Trophoblast cell (in vitro differentiated cells and primary cell): ENCODE measurements at regions not wholly inside any gene's neighbourhood (a gene's known extent, or its start where the extent isn't known, plus 50 kb on each side); places are given as distances from the start of the nearest gene placed in this dataset.
"Not testable (repeated sequence)": the region's sequence is repeated elsewhere in the genome, so short reads cannot be mapped to it uniquely, and the experiment has no call there.

Experiments
- DNase-seq, 2 donors: peaks; one replicate each; pipeline ENCODE4 v3.0.0-alpha.2; 2016
- H2AFZ ChIP-seq: 2 replicates; pipeline ENCODE4 v1.6.1; 2013; ENCODE audit warnings: low read length, moderate library complexity, mild to moderate bottlenecking; ENCODE audit not compliant: insufficient read depth, poor library complexity
- H2AK5ac ChIP-seq: 2 replicates; pipeline ENCODE4 v1.6.1; 2013; ENCODE audit warnings: mild to moderate bottlenecking, low read length
- H2BK120ac ChIP-seq: 2 replicates; pipeline ENCODE4 v1.6.1; 2013; ENCODE audit warnings: low read length, mild to moderate bottlenecking, moderate library complexity; ENCODE audit not compliant: insufficient read depth, poor library complexity
- H2BK12ac ChIP-seq: 2 replicates; pipeline ENCODE4 v1.6.1; 2013; ENCODE audit warnings: mild to moderate bottlenecking, low read length, moderate library complexity
- H2BK5ac ChIP-seq: 2 replicates; pipeline ENCODE4 v1.6.1; 2013; ENCODE audit warnings: low read length, low read depth, moderate library complexity, mild to moderate bottlenecking; ENCODE audit not compliant: poor library complexity
- H3K14ac ChIP-seq: 2 replicates; pipeline ENCODE4 v1.6.1; 2013; ENCODE audit warnings: mild to moderate bottlenecking, low read length
- H3K18ac ChIP-seq: 2 replicates; pipeline ENCODE4 v1.6.1; 2013; ENCODE audit warnings: mild to moderate bottlenecking, low read length
- H3K23ac ChIP-seq: 2 replicates; pipeline ENCODE4 v1.6.1; 2013; ENCODE audit warnings: low read length
- H3K27ac ChIP-seq: 2 replicates; pipeline ENCODE4 v1.5.1; 2013; ENCODE audit warnings: low read depth, mild to moderate bottlenecking, inconsistent platforms, low read length, moderate library complexity
- H3K27me3 ChIP-seq: 2 replicates; pipeline ENCODE4 v1.6.1; 2013; ENCODE audit warnings: inconsistent platforms, mild to moderate bottlenecking, low read length, moderate library complexity; ENCODE audit not compliant: insufficient read depth
- H3K36me3 ChIP-seq, 2 experiments: 1 replicate in 1 of 2; 2 replicates in 1 of 2; pipeline ENCODE4 v1.6.1; 2013; ENCODE audit warnings: low read length in 2 of 2, mild to moderate bottlenecking in 2 of 2, moderate library complexity in 1 of 2; ENCODE audit not compliant: insufficient read depth in 2 of 2, control insufficient read depth in 1 of 2
- H3K4ac ChIP-seq: 2 replicates; pipeline ENCODE4 v1.6.1; 2013; ENCODE audit warnings: low read depth, mild to moderate bottlenecking, low read length, moderate library complexity
- H3K4me1 ChIP-seq, 2 experiments: 1 replicate in 1 of 2; 2 replicates in 1 of 2; pipeline ENCODE4 v1.6.1; 2013; ENCODE audit warnings: low read length in 2 of 2, mild to moderate bottlenecking in 2 of 2, moderate library complexity in 1 of 2; ENCODE audit not compliant: insufficient read depth in 2 of 2, control insufficient read depth in 1 of 2
- H3K4me2 ChIP-seq: 2 replicates; pipeline ENCODE4 v1.6.1; 2013; ENCODE audit warnings: inconsistent platforms, mild to moderate bottlenecking, low read length, moderate library complexity
- H3K4me3 ChIP-seq: 2 replicates; pipeline ENCODE4 v1.5.1; 2013; ENCODE audit warnings: mild to moderate bottlenecking, low read depth, low read length, inconsistent platforms
- H3K79me1 ChIP-seq: one replicate; pipeline ENCODE4 v1.6.1; 2013; ENCODE audit warnings: low read length
- H3K79me2 ChIP-seq: 2 replicates; pipeline ENCODE4 v1.6.1; 2013; ENCODE audit warnings: low read length, mild to moderate bottlenecking; ENCODE audit not compliant: control insufficient read depth, insufficient read depth, poor library complexity
- H3K9ac ChIP-seq: 2 replicates; pipeline ENCODE4 v1.6.1; 2013; ENCODE audit warnings: mild to moderate bottlenecking, low read length
- H3K9me3 ChIP-seq: 2 replicates; pipeline ENCODE4 v1.6.1; 2013; ENCODE audit warnings: low read depth, mild to moderate bottlenecking, control low read depth, inconsistent platforms, low read length; ENCODE audit not compliant: insufficient read depth
- H4K12ac ChIP-seq: 2 replicates; pipeline ENCODE4 v1.6.1; 2013; ENCODE audit warnings: low read depth, mild to moderate bottlenecking, low read length, moderate library complexity
- H4K8ac ChIP-seq: 2 replicates; pipeline ENCODE4 v1.6.1; 2013; ENCODE audit warnings: low read depth, mild to moderate bottlenecking, low read length, moderate library complexity
- H4K91ac ChIP-seq: one replicate; pipeline ENCODE4 v1.6.1; 2013; ENCODE audit warnings: low read depth, mild to moderate bottlenecking, low read length, moderate library complexity
- WGBS: extraction: QIAGEN DNeasy Blood & Tissue Kit; methylation state at CpG from one replicate; pipeline ENCODE4 v1.1.7; 2013; ENCODE audit warnings: missing lambda C conversion rate; ENCODE audit not compliant: insufficient read length, insufficient coverage; ENCODE audit errors: extremely low coverage; 5-methylcytosine and 5-hydroxymethylcytosine counted together

GRCh38 chr4:60905162-60905561, 295.0 kb upstream of the ADGRL3 start:
- no peak overlapping the region for H2AK5ac ChIP-seq
- no peak overlapping the region for H3K23ac ChIP-seq
- no peak overlapping the region for H3K9ac ChIP-seq
- no peak overlapping the region for H3K27ac ChIP-seq
- no peak overlapping the region for H4K12ac ChIP-seq
- no peak overlapping the region for H3K4me2 ChIP-seq
- no peak overlapping the region for H4K8ac ChIP-seq
- H2BK5ac ChIP-seq, result no peak overlapping the region
- no peak overlapping the region for H2BK12ac ChIP-seq
- H3K14ac ChIP-seq, result no peak overlapping the region
- no peak overlapping the region for H3K4ac ChIP-seq
- H3K79me1 ChIP-seq, result no peaks in the 10 kb centered on the region
- no peaks in the 10 kb centered on the region for H3K36me3 ChIP-seq
- no peaks in the 10 kb centered on the region for H3K27me3 ChIP-seq
- no peak overlapping the region for H4K91ac ChIP-seq
- H3K9me3 ChIP-seq, result no peaks in the 10 kb centered on the region
- no peak overlapping the region for H3K18ac ChIP-seq
- no peak overlapping the region for H3K4me3 ChIP-seq
- H3K79me2 ChIP-seq, result no peaks in the 10 kb centered on the region
- no peak overlapping the region for H2AFZ ChIP-seq
- WGBS, result no CpG with 5 or more reads among the region's 4 CpGs
- no peak for DNase-seq
- no peak overlapping the region for H2BK120ac ChIP-seq
- no peaks in the 10 kb centered on the region for H3K4me1 ChIP-seq

- H3K4ac ChIP-seq, result no peak overlapping the region
- H3K79me2 ChIP-seq, result no peaks in the 10 kb centered on the region
- H3K9me3 ChIP-seq, result no peaks in the 10 kb centered on the region
- no peak overlapping the region for H3K23ac ChIP-seq
- no peak overlapping the region for H3K9ac ChIP-seq
- no peak overlapping the region for H4K12ac ChIP-seq
- H2AFZ ChIP-seq, result no peak overlapping the region
- H3K79me1 ChIP-seq, result no peaks in the 10 kb centered on the region
- no peak overlapping the region for H3K4me3 ChIP-seq
- no peak for DNase-seq
- H2AK5ac ChIP-seq, result no peak overlapping the region
- no peak overlapping the region for H2BK12ac ChIP-seq
- no peaks in the 10 kb centered on the region for H3K27me3 ChIP-seq
- H2BK5ac ChIP-seq, result no peak overlapping the region
- H3K4me1 ChIP-seq, result no peaks in the 10 kb centered on the region
- no peak overlapping the region for H3K14ac ChIP-seq
- no peak overlapping the region for H3K4me2 ChIP-seq
- H2BK120ac ChIP-seq, result no peak overlapping the region
- H3K36me3 ChIP-seq, result no peaks in the 10 kb centered on the region
- H4K91ac ChIP-seq, result no peak overlapping the region
- no peak overlapping the region for H3K18ac ChIP-seq
- no peak overlapping the region for H3K27ac ChIP-seq
- no peak overlapping the region for H4K8ac ChIP-seq
Observed at GRCh38 chr4:60911127-60911526, 289.0 kb upstream of the ADGRL3 start.

GRCh38 chr4:60913002-60913401, 287.1 kb upstream of the ADGRL3 start:
- Histone ChIP-seq H3K14ac (no peak overlapping the region), H3K4me1 (no peaks in the 10 kb centered on the region), H2BK12ac (no peak overlapping the region), H4K8ac (no peak overlapping the region), H3K4ac (no peak overlapping the region), H3K79me2 (no peaks in the 10 kb centered on the region), H2BK120ac (no peak overlapping the region), H3K18ac (no peak overlapping the region), H3K79me1 (no peaks in the 10 kb centered on the region), H2AK5ac (no peak overlapping the region), H3K27ac (no peak overlapping the region), H3K9ac (no peak overlapping the region), H4K91ac (no peak overlapping the region), H3K27me3 (no peaks in the 10 kb centered on the region), H3K36me3 (no peaks in the 10 kb centered on the region), H3K4me3 (no peak overlapping the region), H3K4me2 (no peak overlapping the region), H4K12ac (no peak overlapping the region), H3K9me3 (no peaks in the 10 kb centered on the region), H2BK5ac (no peak overlapping the region), H3K23ac (no peak overlapping the region), H2AFZ (no peak overlapping the region)
- no CpG with 5 or more reads among the region's 3 CpGs for WGBS
- no peak for DNase-seq

GRCh38 chr4:60913671-60914070, 286.5 kb upstream of the ADGRL3 start:
- Histone ChIP-seq H2BK12ac (no peak overlapping the region), H3K79me1 (no peaks in the 10 kb centered on the region), H3K4me2 (no peak overlapping the region), H3K79me2 (no peaks in the 10 kb centered on the region), H3K23ac (no peak overlapping the region), H4K91ac (no peak overlapping the region), H4K8ac (no peak overlapping the region), H3K9me3 (no peaks in the 10 kb centered on the region), H2BK5ac (no peak overlapping the region), H3K9ac (no peak overlapping the region), H3K4me3 (no peak overlapping the region), H4K12ac (no peak overlapping the region), H2AK5ac (no peak overlapping the region), H3K27ac (no peak overlapping the region), H2AFZ (no peak overlapping the region), H3K4ac (no peak overlapping the region), H2BK120ac (no peak overlapping the region), H3K4me1 (no peaks in the 10 kb centered on the region), H3K18ac (no peak overlapping the region), H3K27me3 (no peaks in the 10 kb centered on the region), H3K36me3 (no peaks in the 10 kb centered on the region), H3K14ac (no peak overlapping the region)
- DNase-seq, result no peak
- no CpG with 5 or more reads among the region's 2 CpGs for WGBS

GRCh38 chr4:60921735-60922134, 278.4 kb upstream of the ADGRL3 start:
- H3K4me2 ChIP-seq, H3K9ac ChIP-seq, H3K9me3 ChIP-seq, H4K91ac ChIP-seq, H3K79me2 ChIP-seq, H3K18ac ChIP-seq, H2BK5ac ChIP-seq, H3K27me3 ChIP-seq, H3K27ac ChIP-seq, H3K23ac ChIP-seq, H2AFZ ChIP-seq, H3K4me1 ChIP-seq, DNase-seq, H3K4me3 ChIP-seq, H3K4ac ChIP-seq, H2BK12ac ChIP-seq, H2BK120ac ChIP-seq, H3K14ac ChIP-seq, H3K79me1 ChIP-seq, H4K12ac ChIP-seq, H2AK5ac ChIP-seq, H3K36me3 ChIP-seq, H4K8ac ChIP-seq: not testable (repeated sequence)
- WGBS, result no CpG with 5 or more reads among the region's 4 CpGs
